Keratinocyte (primary cell): ENCODE measurements at regions not wholly inside any gene's neighbourhood (a gene's known extent, or its start where the extent isn't known, plus 50 kb on each side); places are given as distances from the start of the nearest gene placed in this dataset.

Experiments
- DNase-seq: peaks from one replicate; pipeline ENCODE4 v3.0.0-alpha.2; 2011; ENCODE audit warnings: low read depth, missing footprints, low spot score
- FAIRE-seq: peaks from 2 replicates; lab custom pipeline; 2011; peaks lifted over from hg19 to GRCh38; lab: Jason Lieb, UNC
- H2AFZ ChIP-seq: 2 replicates; pipeline ENCODE4 v1.6.0; 2012; ENCODE audit warnings: low read length, control low read depth, inconsistent platforms; ENCODE audit not compliant: control insufficient read depth
- H3K27ac ChIP-seq: 2 replicates; pipeline ENCODE4 v1.5.1; 2011; ENCODE audit warnings: low read length; ENCODE audit not compliant: control insufficient read depth, insufficient read depth
- H3K27me3 ChIP-seq: 3 replicates; pipeline ENCODE4 v1.6.0; 2011; ENCODE audit warnings: low read length; ENCODE audit not compliant: control insufficient read depth, insufficient read depth; ENCODE audit errors: extremely low read depth
- H3K36me3 ChIP-seq, 2 experiments: 2 replicates in 1 of 2; 3 replicates in 1 of 2; pipeline ENCODE4 v1.5.1; 2011; ENCODE audit warnings: low read length in 2 of 2, mild to moderate bottlenecking in 1 of 2; ENCODE audit not compliant: control insufficient read depth in 2 of 2, insufficient read depth in 2 of 2; ENCODE audit errors: extremely low read depth in 1 of 2
- H3K4me1 ChIP-seq: 3 replicates; pipeline ENCODE4 v1.5.1; 2011; ENCODE audit warnings: low read length; ENCODE audit not compliant: control insufficient read depth, insufficient read depth; ENCODE audit errors: extremely low read depth
- H3K4me2 ChIP-seq: 3 replicates; pipeline ENCODE4 v1.6.0; 2011; ENCODE audit warnings: low read depth, low read length; ENCODE audit not compliant: control insufficient read depth, insufficient read depth; ENCODE audit errors: extremely low read depth
- H3K4me3 ChIP-seq, 3 experiments: fragments of 200-600 bp in 1 of 3; sonication (generic) in 1 of 3; 2 replicates in 2 of 3; 3 replicates in 1 of 3; pipeline ENCODE4 v1.5.1; 2011 to 2016; ENCODE audit warnings: low read length in 3 of 3, mild to moderate bottlenecking in 3 of 3, control low read depth in 2 of 3, inconsistent platforms in 1 of 3, low read depth in 1 of 3, mixed read lengths in 1 of 3, mixed run types in 1 of 3, moderate library complexity in 1 of 3; ENCODE audit not compliant: control insufficient read depth in 2 of 3, insufficient read depth in 2 of 3; ENCODE audit errors: extremely low read depth in 1 of 3
- H3K79me2 ChIP-seq: 2 replicates; pipeline ENCODE4 v1.6.0; 2012; ENCODE audit warnings: low read length; ENCODE audit not compliant: control insufficient read depth, insufficient read depth
- H3K9ac ChIP-seq: 3 replicates; pipeline ENCODE4 v1.6.0; 2011; ENCODE audit warnings: low read length; ENCODE audit not compliant: control insufficient read depth, insufficient read depth; ENCODE audit errors: extremely low read depth
- H3K9me1 ChIP-seq: 3 replicates; pipeline ENCODE4 v1.6.0; 2011; ENCODE audit warnings: low read length; ENCODE audit not compliant: control insufficient read depth, insufficient read depth; ENCODE audit errors: extremely low read depth
- H3K9me3 ChIP-seq: 2 replicates; pipeline ENCODE4 v1.5.1; 2012; ENCODE audit warnings: low read depth, low read length; ENCODE audit not compliant: control insufficient read depth
- H4K20me1 ChIP-seq: 3 replicates; pipeline ENCODE4 v1.6.0; 2011; ENCODE audit warnings: low read length; ENCODE audit not compliant: control insufficient read depth, insufficient read depth; ENCODE audit errors: extremely low read depth
- EZH2 ChIP-seq: IDR thresholded peaks from one replicate; pipeline ENCODE4 v1.6.1; 2012; ENCODE audit warnings: inconsistent platforms, mild to moderate bottlenecking, low read length, moderate library complexity
- dilution Hi-C: fragments of 300-500 bp; cut with MboI; formaldehyde crosslinking; loops from one replicate; pipeline ENCODE4 v1.7.0; 2020; ENCODE audit warnings: low sequenced_read_pairs; ENCODE audit not compliant: extremely low pct_ligation_motif_present
- TF ChIP-seq, protein P1 (sequence below), 3 experiments: IDR thresholded peaks in 1 of 3; conservative IDR thresholded peaks in 1 of 3; optimal IDR thresholded peaks in 1 of 3; 2 replicates in 2 of 3; 3 replicates in 1 of 3; pipeline versions ENCODE3 to v1.5.1; 2011; ENCODE audit warnings: low read length in 3 of 3, mild to moderate bottlenecking in 3 of 3, moderate library complexity in 2 of 3, control low read depth in 1 of 3, inconsistent platforms in 1 of 3; ENCODE audit not compliant: insufficient read depth in 2 of 3; ENCODE audit errors: extremely low read depth in 1 of 3

DNA sequence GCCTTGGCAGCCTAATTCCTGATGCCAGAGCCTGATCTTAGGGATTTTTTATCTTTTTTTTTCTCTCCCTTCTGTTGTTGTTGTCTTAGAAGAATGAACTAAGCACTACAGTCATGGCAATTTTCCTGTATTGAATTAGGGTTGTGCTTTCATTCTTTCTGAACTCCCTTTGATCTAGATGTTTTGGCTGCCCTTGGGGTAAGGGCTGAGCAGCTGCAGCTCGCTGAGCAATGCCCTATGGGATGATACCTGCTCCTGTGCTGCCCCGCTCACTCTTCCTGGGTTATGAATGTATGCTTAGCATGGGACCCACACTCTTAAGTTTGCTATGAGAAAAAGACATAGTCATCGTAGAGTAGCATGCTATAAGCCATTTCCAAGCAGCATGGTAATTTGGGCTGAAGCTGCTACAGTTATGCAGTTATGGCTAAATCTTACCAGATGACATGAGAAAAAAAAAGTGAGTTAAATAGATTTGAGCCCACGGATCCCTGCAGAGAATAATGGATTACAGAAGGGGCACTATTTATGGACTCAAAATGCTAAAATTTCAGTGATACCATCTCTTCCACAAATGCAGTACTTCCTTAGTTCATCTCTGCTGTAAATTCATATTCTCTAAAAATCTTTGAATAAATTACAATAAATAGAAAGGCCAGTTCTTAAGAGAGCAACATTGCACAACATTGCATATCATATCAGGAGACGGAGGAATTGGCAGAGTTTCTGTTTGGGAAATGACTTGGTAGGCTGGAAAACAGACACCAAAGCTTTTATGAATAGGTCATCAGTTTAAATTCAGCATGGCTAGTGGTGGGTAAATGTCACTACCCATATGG, 79.2 kb upstream of the PTHLH start:
- no peak for FAIRE-seq
- dilution Hi-C loops, result no loop called here
- H3K27ac ChIP-seq, result peak overlapping the region; percentile 65

DNA sequence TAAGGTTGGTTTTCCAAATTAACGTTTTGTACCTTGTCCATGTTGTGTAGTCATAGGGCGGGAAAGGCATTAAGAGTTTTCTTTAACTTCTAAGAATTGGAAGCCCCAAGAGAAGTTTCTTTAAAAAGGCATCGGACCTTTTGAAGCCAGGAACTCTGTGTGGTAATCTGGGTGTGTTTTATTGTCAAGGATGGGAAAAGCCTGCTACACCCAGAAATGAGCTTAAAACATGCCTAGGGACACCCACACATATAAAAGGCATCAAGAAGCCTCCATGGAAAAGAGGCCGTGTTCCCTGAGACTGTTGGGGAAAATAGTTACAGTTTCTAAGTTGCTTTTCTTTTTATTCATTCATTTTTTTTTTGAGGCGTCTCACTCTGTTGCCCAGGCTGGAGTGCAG, 81.0 kb upstream of the PTHLH start:
- H3K9me3 ChIP-seq, result no peaks in the 10 kb centered on the region
- H3K4me1 ChIP-seq, result peaks cover 43% of the 10 kb centered on the region
- DNase-seq (no peak), FAIRE-seq (no peak)
- H2AFZ ChIP-seq, result no peak overlapping the region
- no peak overlapping the region for H3K4me2 ChIP-seq
- no peaks in the 10 kb centered on the region for H3K36me3 ChIP-seq
- H3K27ac ChIP-seq, result no peak overlapping the region
- H4K20me1 ChIP-seq, result no peaks in the 10 kb centered on the region
- no peak overlapping the region for H3K9ac ChIP-seq
- H3K4me3 ChIP-seq, result no peak overlapping the region
- no peaks in the 10 kb centered on the region for H3K27me3 ChIP-seq
- no peaks in the 10 kb centered on the region for H3K9me1 ChIP-seq
- H3K79me2 ChIP-seq, result no peaks in the 10 kb centered on the region
- dilution Hi-C loops, result no loop called here
- TF ChIP-seq, protein P1, sequence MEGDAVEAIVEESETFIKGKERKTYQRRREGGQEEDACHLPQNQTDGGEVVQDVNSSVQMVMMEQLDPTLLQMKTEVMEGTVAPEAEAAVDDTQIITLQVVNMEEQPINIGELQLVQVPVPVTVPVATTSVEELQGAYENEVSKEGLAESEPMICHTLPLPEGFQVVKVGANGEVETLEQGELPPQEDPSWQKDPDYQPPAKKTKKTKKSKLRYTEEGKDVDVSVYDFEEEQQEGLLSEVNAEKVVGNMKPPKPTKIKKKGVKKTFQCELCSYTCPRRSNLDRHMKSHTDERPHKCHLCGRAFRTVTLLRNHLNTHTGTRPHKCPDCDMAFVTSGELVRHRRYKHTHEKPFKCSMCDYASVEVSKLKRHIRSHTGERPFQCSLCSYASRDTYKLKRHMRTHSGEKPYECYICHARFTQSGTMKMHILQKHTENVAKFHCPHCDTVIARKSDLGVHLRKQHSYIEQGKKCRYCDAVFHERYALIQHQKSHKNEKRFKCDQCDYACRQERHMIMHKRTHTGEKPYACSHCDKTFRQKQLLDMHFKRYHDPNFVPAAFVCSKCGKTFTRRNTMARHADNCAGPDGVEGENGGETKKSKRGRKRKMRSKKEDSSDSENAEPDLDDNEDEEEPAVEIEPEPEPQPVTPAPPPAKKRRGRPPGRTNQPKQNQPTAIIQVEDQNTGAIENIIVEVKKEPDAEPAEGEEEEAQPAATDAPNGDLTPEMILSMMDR (optimal IDR thresholded peaks at IDR 0.05 in 1 of 3, IDR thresholded peaks at IDR 0.05 in 1 of 3, conservative IDR thresholded peaks at IDR 0.05 in 1 of 3; ENCODE audit: extremely low read depth in 1 of 3, insufficient read depth in 2 of 3, low read length in 3 of 3), result no peak
- TF ChIP-seq EZH2, result no peak

More for the DNA sequence above, 79.2 kb upstream of the PTHLH start:
- TF ChIP-seq EZH2, result no peak
- TF ChIP-seq, protein P1 (optimal IDR thresholded peaks at IDR 0.05 in 1 of 3, IDR thresholded peaks at IDR 0.05 in 1 of 3, conservative IDR thresholded peaks at IDR 0.05 in 1 of 3; ENCODE audit: extremely low read depth in 1 of 3, insufficient read depth in 2 of 3, low read length in 3 of 3), result no peak
- Histone ChIP-seq H3K36me3 (no peaks in the 10 kb centered on the region), H3K4me2 (peak overlapping the region; percentile 35), H3K9me1 (no peaks in the 10 kb centered on the region), H3K4me3 (no peak overlapping the region), H3K27me3 (no peaks in the 10 kb centered on the region), H3K9ac (peak overlapping the region; percentile 36), H3K4me1 (peaks cover 25% of the 10 kb centered on the region), H2AFZ (peak overlapping the region; percentile 75), H3K79me2 (no peaks in the 10 kb centered on the region), H4K20me1 (no peaks in the 10 kb centered on the region), H3K9me3 (no peaks in the 10 kb centered on the region)
- DNase-seq, result no peak
